VCaP (cell line): ENCODE measurements at regions not wholly inside any gene's neighbourhood (a gene's known extent, or its start where the extent isn't known, plus 50 kb on each side); places are given as distances from the start of the nearest gene placed in this dataset.

Experiments
- H3K27ac ChIP-seq: fragments of 450-650 bp; 2 replicates; pipeline ENCODE4 v1.5.1; 2017
- TF ChIP-seq, protein P1 (sequence below): fragments of 450-650 bp; conservative IDR thresholded peaks from 2 replicates; pipeline ENCODE4 v1.5.1; 2017; ENCODE audit warnings: mild to moderate bottlenecking, moderate library complexity

DNA sequence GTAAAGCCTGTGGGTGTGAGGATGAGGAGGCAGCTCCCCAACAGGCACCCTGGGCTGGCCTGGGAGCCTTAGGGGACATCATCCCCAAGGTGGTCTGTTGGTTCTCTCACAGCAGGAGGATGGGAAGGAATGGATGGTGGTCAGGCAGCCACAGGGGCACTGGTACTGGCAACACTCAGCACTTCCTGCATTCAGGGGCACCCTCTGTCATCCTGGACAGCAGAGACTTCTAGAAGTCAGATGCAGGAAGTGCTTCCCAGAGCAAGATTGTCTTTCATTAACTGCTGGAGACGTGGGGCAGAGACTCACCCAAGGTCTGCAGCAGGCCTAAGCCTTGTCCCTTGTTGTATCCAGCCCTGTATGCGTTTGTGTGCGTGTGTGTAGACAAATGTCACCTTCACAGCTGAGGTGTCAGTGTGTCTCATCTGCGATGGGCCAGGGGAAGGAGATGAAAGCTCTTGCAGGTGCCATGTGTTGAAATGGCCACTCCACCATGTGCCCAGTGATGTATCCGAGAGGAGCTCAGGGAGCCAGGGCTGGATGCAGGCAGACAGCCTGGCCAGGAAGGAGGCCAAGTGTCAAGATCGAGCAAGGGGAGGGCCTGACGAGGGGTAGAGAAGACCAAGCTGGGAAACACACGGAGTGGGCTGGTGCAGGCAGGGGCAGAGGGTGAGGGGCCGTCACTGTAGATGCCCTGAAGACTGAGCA, 85.1 kb downstream of the PITPNM2 start:
- TF ChIP-seq, protein P1, sequence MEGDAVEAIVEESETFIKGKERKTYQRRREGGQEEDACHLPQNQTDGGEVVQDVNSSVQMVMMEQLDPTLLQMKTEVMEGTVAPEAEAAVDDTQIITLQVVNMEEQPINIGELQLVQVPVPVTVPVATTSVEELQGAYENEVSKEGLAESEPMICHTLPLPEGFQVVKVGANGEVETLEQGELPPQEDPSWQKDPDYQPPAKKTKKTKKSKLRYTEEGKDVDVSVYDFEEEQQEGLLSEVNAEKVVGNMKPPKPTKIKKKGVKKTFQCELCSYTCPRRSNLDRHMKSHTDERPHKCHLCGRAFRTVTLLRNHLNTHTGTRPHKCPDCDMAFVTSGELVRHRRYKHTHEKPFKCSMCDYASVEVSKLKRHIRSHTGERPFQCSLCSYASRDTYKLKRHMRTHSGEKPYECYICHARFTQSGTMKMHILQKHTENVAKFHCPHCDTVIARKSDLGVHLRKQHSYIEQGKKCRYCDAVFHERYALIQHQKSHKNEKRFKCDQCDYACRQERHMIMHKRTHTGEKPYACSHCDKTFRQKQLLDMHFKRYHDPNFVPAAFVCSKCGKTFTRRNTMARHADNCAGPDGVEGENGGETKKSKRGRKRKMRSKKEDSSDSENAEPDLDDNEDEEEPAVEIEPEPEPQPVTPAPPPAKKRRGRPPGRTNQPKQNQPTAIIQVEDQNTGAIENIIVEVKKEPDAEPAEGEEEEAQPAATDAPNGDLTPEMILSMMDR, result no peak
- no peak overlapping the region for H3K27ac ChIP-seq

GRCh38 chr12:123064885-123065619, 84.6 kb downstream of the ARL6IP4 start:
- no peak overlapping the region for H3K27ac ChIP-seq
- TF ChIP-seq, protein P1, result no peak

- no peak overlapping the region for H3K27ac ChIP-seq
- TF ChIP-seq, protein P1, result no peak
Observed at GRCh38 chr12:123064366-123064765, 83.9 kb downstream of the ARL6IP4 start.

DNA sequence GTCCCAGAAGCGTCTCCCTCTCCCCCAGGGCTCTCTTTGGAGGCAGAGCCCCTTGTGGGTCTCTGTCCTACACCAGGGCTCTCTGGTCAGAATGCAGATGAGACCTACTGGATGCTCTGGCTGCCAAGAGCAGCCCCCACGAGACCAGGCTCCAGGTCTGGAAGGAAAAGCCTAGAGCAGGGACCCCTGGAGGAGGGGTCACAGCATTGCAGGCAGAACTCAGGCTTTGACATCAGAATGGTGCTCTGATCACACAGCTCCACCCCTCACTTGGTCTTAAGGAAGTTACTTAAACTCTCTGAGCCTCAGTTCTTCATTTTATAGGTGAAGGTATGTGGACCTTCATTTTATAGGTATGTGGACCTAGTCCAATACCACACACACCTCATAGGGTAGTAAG, 83.1 kb downstream of the ARL6IP4 start:
- peak overlapping the region; percentile 1; the same call in 1 of the 2 replicates for H3K27ac ChIP-seq
- TF ChIP-seq, protein P1, result no peak

GRCh38 chr12:123062681-123063486, 82.4 kb downstream of the ARL6IP4 start:
- TF ChIP-seq, protein P1, result no peak
- H3K27ac ChIP-seq, result peak overlapping the region; percentile 1; the same call in 1 of the 2 replicates

- TF ChIP-seq, protein P1, result no peak
- H3K27ac ChIP-seq, result no peak overlapping the region
Observed at GRCh38 chr12:123061441-123062205, 81.1 kb downstream of the ARL6IP4 start.
